Heart left ventricle (tissue), 13 donors: ENCODE measurements at regions not wholly inside any gene's neighbourhood (a gene's known extent, or its start where the extent isn't known, plus 50 kb on each side); places are given as distances from the start of the nearest gene placed in this dataset.
"Not testable (repeated sequence)": the region's sequence is repeated elsewhere in the genome, so short reads cannot be mapped to it uniquely, and the experiment has no call there.

Experiments
- POLR2A ChIP-seq, 2 donors: fragments of 450-650 bp; IDR thresholded peaks; one replicate each; pipeline ENCODE4 v1.6.1; 2017; ENCODE audit warnings: antibody characterized with exemption in 2 of 2, mild to moderate bottlenecking in 2 of 2, moderate library complexity in 2 of 2
- TF ChIP-seq, protein P1 (sequence below), 12 donors: fragments of 200-600 bp; sonication (generic) in 4 of 12; IDR thresholded peaks; one replicate each; pipeline versions ENCODE4 v1.5.0 to v1.8.0; 2018 to 2022; ENCODE audit warnings: antibody characterized with exemption in 12 of 12, mild to moderate bottlenecking in 5 of 12
- donor health status: ischemic (EF 13 %, LVEDD 7.1; RV severe dilation, severe dysfunction).
- donor health status: DM: no; HTN: yes; CAD: no.
- donor health status: DM: no; HTN: no; CAD: no.
- donor health status: ischemic (EF 25% LVEDD 6.9; RV normal size, moderate dysfunction).
- donor health status: ischemic (EF 25% LVEDD 5.7; RV mildly dilated, moderate dysfunction).
- donor health status: ischemic (EF 35%, LVEDD 5.7; RV mildly dilated, moderate dysfunction).
- donor health status: nonischemic (EF 11% LVEDD 7.7; RV severe dilation, severe dysfunction).
- donor health status: DM: yes; HTN: yes; CAD: no.
- donor health status: PGD.
- donor health status: ischemic (EF 29% LVEDD 5.4; RV normal size, mild dysfunction).
- donor health status: nonischemic (EF 23%, LVEDD 6.1; RV moderate dilation, normal function).

GRCh38 chr3:124348555-124348954, 356.6 kb upstream of the ROPN1 start:
- TF ChIP-seq, protein P1, sequence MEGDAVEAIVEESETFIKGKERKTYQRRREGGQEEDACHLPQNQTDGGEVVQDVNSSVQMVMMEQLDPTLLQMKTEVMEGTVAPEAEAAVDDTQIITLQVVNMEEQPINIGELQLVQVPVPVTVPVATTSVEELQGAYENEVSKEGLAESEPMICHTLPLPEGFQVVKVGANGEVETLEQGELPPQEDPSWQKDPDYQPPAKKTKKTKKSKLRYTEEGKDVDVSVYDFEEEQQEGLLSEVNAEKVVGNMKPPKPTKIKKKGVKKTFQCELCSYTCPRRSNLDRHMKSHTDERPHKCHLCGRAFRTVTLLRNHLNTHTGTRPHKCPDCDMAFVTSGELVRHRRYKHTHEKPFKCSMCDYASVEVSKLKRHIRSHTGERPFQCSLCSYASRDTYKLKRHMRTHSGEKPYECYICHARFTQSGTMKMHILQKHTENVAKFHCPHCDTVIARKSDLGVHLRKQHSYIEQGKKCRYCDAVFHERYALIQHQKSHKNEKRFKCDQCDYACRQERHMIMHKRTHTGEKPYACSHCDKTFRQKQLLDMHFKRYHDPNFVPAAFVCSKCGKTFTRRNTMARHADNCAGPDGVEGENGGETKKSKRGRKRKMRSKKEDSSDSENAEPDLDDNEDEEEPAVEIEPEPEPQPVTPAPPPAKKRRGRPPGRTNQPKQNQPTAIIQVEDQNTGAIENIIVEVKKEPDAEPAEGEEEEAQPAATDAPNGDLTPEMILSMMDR (IDR thresholded peaks at IDR 0.05): not testable (repeated sequence)
- TF ChIP-seq POLR2A (IDR thresholded peaks at IDR 0.05): not testable (repeated sequence)
